Tibial artery (tissue), 4 donors: ENCODE measurements at regions not wholly inside any gene's neighbourhood (a gene's known extent, or its start where the extent isn't known, plus 50 kb on each side); places are given as distances from the start of the nearest gene placed in this dataset.
"Not testable (repeated sequence)": the region's sequence is repeated elsewhere in the genome, so short reads cannot be mapped to it uniquely, and the experiment has no call there.

Experiments
- DNase-seq, 2 donors: peaks; one replicate each; pipeline ENCODE4 v3.0.0-alpha.2; 2019
- H3K27ac ChIP-seq, 2 donors: fragments of 200-600 bp; sonication (generic) in 1 of 2; 1 replicate in 1 of 2; 2 replicates in 1 of 2; pipeline ENCODE4 v1.5.1; 2018 to 2019; ENCODE audit warnings: mild to moderate bottlenecking in 1 of 2
- H3K27me3 ChIP-seq, 2 donors: fragments of 200-600 bp; sonication (generic) in 1 of 2; one replicate each; pipeline versions ENCODE4 v1.5.1 to v1.6.0; 2016 to 2019
- H3K36me3 ChIP-seq, 3 donors: fragments of 200-600 bp; sonication (generic) in 2 of 3; one replicate each; pipeline ENCODE4 v1.5.1; 2016 to 2019; ENCODE audit warnings: mild to moderate bottlenecking in 2 of 3
- H3K4me1 ChIP-seq, 4 donors: fragments of 200-600 bp; sonication (generic) in 2 of 4; 1 replicate in 3 of 4; 2 replicates in 1 of 4; pipeline ENCODE4 v1.5.1; 2016 to 2019
- H3K4me3 ChIP-seq, 2 donors: fragments of 200-600 bp; sonication (generic) in 1 of 2; 1 replicate in 1 of 2; 2 replicates in 1 of 2; pipeline ENCODE4 v1.5.1; 2018 to 2019; ENCODE audit warnings: mild to moderate bottlenecking in 2 of 2
- H3K9me3 ChIP-seq, 3 donors: fragments of 200-600 bp; sonication (generic) in 1 of 3; one replicate each; pipeline ENCODE4 v1.5.1; 2016 to 2019
- intact Hi-C: fragments of 100-400 bp; cut with DNase I; formaldehyde crosslinking; loops from one replicate; pipeline ENCODE4 v1.15.0; 2023; ENCODE audit warnings: low total_unique reads
- TF ChIP-seq, protein P1 (sequence below), 2 experiments: fragments of 200-600 bp in 1 of 2; fragments of 450-650 bp in 1 of 2; IDR thresholded peaks; one replicate each; pipeline ENCODE4 v1.5.1; 2017 to 2019; ENCODE audit warnings: antibody characterized with exemption in 2 of 2, mild to moderate bottlenecking in 1 of 2, moderate library complexity in 1 of 2

- Histone ChIP-seq H3K4me3 (no peak overlapping the region), H3K36me3 (no peaks in the 10 kb centered on the region), H3K9me3 (no peaks in the 10 kb centered on the region), H3K27me3 (no peaks in the 10 kb centered on the region), H3K4me1 (no peaks in the 10 kb centered on the region), H3K27ac (no peak overlapping the region)
- TF ChIP-seq, protein P1, sequence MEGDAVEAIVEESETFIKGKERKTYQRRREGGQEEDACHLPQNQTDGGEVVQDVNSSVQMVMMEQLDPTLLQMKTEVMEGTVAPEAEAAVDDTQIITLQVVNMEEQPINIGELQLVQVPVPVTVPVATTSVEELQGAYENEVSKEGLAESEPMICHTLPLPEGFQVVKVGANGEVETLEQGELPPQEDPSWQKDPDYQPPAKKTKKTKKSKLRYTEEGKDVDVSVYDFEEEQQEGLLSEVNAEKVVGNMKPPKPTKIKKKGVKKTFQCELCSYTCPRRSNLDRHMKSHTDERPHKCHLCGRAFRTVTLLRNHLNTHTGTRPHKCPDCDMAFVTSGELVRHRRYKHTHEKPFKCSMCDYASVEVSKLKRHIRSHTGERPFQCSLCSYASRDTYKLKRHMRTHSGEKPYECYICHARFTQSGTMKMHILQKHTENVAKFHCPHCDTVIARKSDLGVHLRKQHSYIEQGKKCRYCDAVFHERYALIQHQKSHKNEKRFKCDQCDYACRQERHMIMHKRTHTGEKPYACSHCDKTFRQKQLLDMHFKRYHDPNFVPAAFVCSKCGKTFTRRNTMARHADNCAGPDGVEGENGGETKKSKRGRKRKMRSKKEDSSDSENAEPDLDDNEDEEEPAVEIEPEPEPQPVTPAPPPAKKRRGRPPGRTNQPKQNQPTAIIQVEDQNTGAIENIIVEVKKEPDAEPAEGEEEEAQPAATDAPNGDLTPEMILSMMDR (IDR thresholded peaks at IDR 0.05), result no peak
- intact Hi-C loops, result no loop called here
- no peak for DNase-seq
Measured at GRCh38 chr21:28167366-28167765, 825.3 kb downstream of the LTN1 start.

- H3K27me3 ChIP-seq, H3K4me1 ChIP-seq, H3K27ac ChIP-seq, H3K4me3 ChIP-seq, H3K36me3 ChIP-seq, DNase-seq, intact Hi-C loops, H3K9me3 ChIP-seq: not testable (repeated sequence)
Measured at GRCh38 chr21:28164519-28164918, 828.2 kb downstream of the LTN1 start.

GRCh38 chr21:28162052-28162451 is 830.6 kb downstream of the LTN1 start:
- DNase-seq, intact Hi-C loops, H3K27me3 ChIP-seq, H3K4me3 ChIP-seq, H3K27ac ChIP-seq, H3K9me3 ChIP-seq, H3K4me1 ChIP-seq, H3K36me3 ChIP-seq: not testable (repeated sequence)

DNA sequence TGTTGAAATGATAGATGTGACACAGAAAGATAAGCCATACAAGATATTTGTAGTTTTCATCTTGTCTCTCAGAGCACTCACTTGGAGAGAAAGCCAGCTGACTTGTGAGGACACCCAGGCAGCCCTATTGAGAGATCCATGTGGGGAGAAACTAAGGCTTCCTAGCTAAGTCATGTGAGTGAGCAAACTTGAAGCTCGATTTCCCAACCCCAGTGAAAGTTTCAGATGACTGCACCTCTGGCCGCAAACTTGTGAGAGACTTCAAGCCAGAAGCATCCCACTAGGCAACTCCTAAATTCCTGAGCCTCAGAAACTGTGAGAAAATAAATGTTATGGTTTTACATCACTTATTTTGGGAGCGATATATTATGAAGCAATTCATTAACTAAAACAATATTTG is 832.3 kb downstream of the LTN1 start:
- DNase-seq, result peak in 1 of 2 donors; percentile 24
- Histone ChIP-seq H3K27ac (no peak overlapping the region), H3K9me3 (no peaks in the 10 kb centered on the region), H3K36me3 (no peaks in the 10 kb centered on the region), H3K4me1 (no peaks in the 10 kb centered on the region), H3K27me3 (no peaks in the 10 kb centered on the region), H3K4me3 (no peak overlapping the region)
- TF ChIP-seq, protein P1 (IDR thresholded peaks at IDR 0.05), result no peak
- intact Hi-C loops, result no loop called here

DNA sequence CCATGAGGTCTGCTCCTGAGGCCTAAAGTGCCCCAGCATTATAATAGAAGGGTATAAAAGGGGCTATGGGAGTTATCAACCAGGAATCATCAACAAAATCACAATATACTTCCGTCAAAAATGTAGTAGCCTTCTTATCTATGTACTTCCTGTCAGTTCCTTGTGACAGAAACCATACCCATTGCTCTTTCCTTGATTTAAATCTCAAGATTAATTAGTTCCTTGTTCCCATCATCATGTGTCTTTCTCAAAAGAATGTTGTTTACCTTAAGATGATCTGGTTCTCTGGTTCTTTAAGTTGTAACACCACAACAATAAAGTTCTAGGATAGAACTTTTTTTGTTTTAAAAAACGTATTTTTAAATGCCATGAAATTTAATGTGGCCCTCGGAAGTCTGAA is 833.3 kb downstream of the LTN1 start:
- Histone ChIP-seq H3K4me3 (no peak overlapping the region), H3K27ac (no peak overlapping the region), H3K27me3 (no peaks in the 10 kb centered on the region), H3K36me3 (no peaks in the 10 kb centered on the region), H3K9me3 (no peaks in the 10 kb centered on the region), H3K4me1 (no peaks in the 10 kb centered on the region)
- DNase-seq, result no peak
- intact Hi-C loops, result no loop called here
- TF ChIP-seq, protein P1 (IDR thresholded peaks at IDR 0.05), result no peak

DNA sequence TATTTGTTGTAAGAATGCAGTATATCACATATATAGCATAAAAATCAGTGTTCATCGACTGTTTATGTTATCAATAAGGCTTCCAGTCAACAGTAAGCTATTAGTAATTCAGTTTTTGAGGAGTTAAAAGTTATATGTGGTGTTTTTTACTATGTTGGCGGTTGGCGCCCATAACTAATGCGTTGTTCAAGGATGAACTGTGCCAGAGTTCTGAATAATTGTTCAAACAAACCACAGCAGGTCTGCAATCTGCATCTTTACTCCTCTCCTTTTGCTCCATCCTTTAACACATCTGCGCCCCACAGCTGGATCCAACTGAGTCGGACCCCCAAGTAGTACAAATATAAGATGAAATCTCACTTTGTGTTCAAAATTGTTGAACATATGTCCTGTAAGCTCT is 836.1 kb downstream of the LTN1 start:
- H3K36me3 ChIP-seq, result no peaks in the 10 kb centered on the region
- H3K9me3 ChIP-seq, result no peaks in the 10 kb centered on the region
- DNase-seq, result no peak
- intact Hi-C loops, result no loop called here
- H3K4me3 ChIP-seq, result no peak overlapping the region
- H3K4me1 ChIP-seq, result no peaks in the 10 kb centered on the region
- TF ChIP-seq, protein P1 (IDR thresholded peaks at IDR 0.05), result no peak
- H3K27ac ChIP-seq, result no peak overlapping the region
- no peaks in the 10 kb centered on the region for H3K27me3 ChIP-seq

DNA sequence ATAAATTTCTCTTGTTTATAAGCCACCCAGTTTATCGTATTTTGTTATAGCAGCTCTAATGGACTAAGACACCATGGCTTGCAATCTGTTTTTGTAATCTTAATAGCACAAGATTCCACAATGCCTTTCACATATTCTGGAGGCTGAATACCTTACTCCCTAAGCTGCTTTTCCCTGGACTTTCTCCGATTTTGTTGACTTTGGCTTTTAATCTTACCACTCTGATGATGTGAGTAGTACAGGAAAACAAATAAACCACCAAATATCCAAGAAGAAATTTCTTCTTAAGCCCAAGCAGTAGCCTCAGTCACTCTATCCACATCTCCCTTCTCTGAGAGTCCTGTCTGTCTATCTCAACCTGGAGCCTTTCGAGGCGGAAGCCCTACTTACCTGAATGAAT is 838.6 kb downstream of the LTN1 start:
- intact Hi-C loops, result no loop called here
- DNase-seq, result no peak
- no peaks in the 10 kb centered on the region for H3K4me1 ChIP-seq

More for the DNA sequence above, 838.6 kb downstream of the LTN1 start:
- Histone ChIP-seq H3K4me3 (no peak overlapping the region), H3K27ac (no peak overlapping the region), H3K27me3 (no peaks in the 10 kb centered on the region), H3K9me3 (no peaks in the 10 kb centered on the region), H3K36me3 (no peaks in the 10 kb centered on the region)
- TF ChIP-seq, protein P1 (IDR thresholded peaks at IDR 0.05), result no peak
